ENCODE measurements at regions not wholly inside any gene's neighbourhood (a gene's known extent, or its start where the extent isn't known, plus 50 kb on each side); places are given as distances from the start of the nearest gene placed in this dataset.
"Not testable (repeated sequence)": the region's sequence is repeated elsewhere in the genome, so short reads cannot be mapped to it uniquely, and the experiment has no call there.

- no peak for DNase-seq
These were observed 116.3 kb downstream of the TANC2 start for GRCh38 chr17:63082273-63082861.

DNA sequence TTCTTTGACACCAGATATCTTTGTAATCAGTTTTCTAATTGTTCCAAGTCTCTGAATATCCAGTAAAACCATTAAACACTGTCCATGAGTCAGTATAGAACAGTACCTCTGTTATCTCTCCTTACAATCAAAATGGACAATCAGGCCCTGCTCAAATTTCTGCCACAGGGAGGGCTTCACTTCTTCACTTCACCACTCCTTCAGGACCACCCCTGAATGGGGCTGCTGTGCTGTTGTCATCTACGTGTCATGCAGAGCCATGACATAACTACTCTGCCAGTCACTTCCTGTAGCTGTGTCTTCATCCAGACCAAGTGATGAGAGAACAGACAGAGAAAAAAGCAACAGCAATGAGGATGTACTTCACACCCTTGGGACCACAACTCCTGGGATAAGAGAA is 116.9 kb downstream of the TANC2 start:
- DNase-seq: no peak

GRCh38 chr17:63086483-63087185 is 120.6 kb downstream of the TANC2 start:
- DNase-seq: no peak

DNA sequence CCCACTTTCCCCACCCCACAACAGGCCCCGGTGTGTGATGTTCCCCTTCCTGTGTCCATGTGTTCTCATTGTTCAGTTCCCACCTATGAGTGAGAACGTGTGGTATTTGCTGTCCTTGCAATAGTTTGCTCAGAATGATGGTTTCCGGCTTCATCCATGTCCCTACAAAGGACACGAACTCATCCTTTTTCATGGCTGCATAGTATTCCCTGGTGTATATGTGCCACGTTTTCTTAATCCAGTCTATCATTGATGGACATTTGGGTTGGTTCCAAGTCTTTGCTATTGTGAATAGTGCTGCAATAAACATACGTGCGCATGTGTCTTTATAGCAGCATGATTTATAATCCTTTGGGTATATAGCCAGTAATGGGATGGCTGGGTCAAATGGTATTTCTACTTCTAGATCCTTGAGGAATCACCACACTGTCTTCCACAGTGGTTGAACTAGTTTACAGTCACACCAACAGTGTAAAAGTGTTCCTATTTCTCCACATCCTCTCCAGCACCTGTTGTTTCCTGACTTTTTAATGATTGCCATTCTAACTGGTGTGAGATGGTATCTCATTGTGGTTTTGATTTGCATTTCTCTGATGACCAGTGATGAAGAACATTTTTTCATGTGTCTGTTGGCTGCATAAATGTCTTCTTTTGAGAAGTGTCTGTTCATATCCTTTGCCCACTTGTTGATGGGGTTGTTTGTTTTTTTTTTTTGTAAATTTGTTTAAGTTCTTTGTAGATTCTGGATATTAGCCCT is 124.5 kb downstream of the TANC2 start:
- not testable (repeated sequence) for DNase-seq

DNA sequence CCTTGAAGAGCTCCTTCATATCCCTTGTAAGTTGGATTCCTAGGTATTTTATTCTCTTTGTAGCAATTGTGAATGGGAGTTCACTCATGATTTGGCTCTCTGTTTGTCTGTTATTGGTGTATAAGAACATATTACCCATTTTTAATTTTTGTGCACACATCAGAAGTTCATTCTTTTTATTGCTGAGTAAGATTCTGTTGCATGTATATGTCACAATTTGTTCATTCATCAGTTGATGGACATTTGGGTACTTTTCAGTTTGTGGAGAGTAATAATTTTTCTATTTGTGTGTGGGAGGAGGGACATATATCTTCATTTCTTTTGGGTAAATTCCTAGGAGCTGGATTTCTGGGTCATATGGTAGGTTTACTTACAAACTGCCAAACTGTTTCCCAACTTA is 125.9 kb downstream of the TANC2 start:
- not testable (repeated sequence) for DNase-seq

GRCh38 chr17:63094631-63095030 is 128.6 kb downstream of the TANC2 start:
- no peak for DNase-seq

- DNase-seq: no peak
These were observed 129.4 kb downstream of the TANC2 start for GRCh38 chr17:63095459-63095858.

DNA sequence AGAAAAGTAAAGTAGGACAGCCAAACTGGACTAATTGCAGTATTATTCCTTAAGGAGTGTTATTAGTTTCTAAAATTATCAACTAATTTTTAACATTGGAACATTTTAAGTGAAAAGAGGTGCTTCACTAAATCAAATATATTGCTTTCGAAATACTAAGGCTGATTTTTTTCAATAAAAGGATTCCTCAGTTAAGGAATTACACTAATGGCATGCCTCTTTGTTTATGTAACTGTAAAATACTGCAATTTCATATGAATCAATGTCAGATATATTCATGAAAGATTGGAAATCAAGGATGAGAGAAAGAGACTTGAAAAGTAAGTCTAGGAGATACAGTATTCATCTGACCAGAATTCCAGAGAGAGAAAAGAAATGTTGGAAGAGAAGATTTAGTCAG is 129.8 kb downstream of the TANC2 start:
- DNase-seq: no peak

GRCh38 chr17:63096426-63096825 is 130.4 kb downstream of the TANC2 start:
- DNase-seq: no peak

DNA sequence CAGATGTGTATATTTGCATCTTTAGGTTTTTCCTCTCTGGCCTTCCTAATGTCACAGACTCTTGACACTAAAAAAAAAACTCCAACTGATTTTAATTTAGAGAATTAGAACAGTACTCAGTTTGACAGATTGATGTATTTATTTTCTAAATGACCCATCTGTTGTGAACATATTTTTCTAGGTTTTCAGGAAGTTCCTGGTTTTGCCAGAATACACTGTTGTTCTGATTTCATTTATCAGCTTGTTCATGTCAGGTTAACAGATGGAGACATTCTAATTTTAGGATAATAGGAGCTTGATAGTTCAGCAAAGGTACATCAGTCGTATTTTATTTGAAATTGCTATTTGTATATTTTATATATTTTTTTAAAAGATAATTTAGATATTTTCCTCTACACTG is 133.4 kb downstream of the TANC2 start:
- DNase-seq: no peak

DNA sequence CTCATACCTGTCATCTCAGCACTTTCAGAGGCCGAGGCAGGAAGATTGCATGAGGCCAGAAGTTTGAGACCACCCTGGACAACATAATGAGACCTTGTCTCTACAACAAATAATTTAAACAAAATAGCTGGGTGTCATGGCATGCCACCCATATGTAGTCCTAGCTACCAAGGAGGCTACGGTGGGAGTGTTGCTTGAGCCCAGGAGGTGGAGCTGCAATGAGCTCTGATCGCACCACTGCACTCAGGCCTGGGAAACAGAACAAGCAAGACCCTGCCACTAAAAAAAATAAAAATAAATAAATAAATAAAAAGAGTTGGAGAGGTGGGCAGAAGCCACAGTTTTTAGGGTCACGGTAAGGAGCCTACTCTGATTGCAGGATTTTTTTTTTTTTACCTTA is 136.0 kb downstream of the TANC2 start:
- DNase-seq: no peak

- DNase-seq: no peak
These were observed 140.0 kb downstream of the TANC2 start for GRCh38 chr17:63106050-63106449.

DNA sequence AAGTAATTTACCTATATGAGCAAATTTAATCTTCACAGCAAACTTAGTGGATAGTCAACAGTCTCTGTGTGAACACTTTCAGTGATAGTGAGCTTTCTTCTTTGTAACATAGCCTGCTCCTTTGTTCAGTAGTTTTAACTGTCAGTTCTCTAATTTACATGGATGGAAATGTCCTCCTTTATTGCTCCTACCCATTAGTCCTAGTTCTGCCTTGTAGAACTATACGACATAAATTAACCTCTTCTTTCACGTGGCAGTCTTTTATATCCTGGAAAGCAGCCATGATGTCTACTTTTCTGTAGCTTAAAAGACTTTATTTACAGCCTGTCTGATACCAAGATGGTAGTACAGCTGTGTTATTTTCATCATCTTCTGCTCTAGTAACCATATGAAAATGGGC is 143.6 kb downstream of the TANC2 start:
- no peak for DNase-seq

GRCh38 chr17:63113167-63113566 is 147.1 kb downstream of the TANC2 start:
- DNase-seq: no peak

GRCh38 chr17:63116228-63116627 is 150.2 kb downstream of the TANC2 start:
- no peak for DNase-seq

DNA sequence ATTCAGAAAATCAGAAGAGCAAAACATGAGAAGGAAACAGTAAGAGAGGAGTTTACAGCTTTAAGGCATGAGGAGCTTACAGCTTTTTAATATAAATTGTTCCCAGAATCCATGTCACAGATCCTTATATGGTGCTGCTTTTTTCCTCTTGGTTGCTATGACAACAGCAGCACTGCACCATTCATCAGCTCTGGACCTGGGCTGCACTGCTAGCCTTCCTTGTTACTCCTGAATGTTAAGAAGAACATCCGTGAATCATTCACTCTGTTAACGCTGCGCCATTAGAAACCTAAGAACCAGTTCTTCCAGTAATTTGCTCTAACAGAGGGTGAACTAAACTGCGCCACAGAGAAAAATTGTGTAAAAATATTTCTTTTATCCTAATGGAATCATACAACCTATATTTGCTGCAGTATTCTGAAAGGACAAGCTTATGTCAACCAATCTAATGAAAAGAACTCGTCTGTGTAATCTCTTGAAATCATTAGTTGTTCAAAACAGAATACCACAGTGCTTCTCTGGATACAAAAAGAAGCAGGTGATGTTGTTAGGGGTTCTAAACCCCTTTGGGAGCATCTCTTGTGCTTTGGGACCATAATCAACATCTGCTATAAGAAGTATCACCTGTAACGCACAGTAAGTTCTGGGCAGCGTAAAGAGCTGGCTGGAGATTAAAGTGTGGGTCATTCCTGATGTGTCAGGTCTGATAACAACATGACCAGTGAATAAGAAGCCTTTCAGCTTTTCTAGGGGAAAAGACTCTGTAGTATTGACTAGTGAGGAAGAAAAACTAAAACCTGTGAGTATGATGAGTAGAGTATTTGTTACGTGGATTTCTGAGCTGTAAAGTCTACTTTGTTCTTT is 151.2 kb downstream of the TANC2 start:
- no peak for DNase-seq

DNA sequence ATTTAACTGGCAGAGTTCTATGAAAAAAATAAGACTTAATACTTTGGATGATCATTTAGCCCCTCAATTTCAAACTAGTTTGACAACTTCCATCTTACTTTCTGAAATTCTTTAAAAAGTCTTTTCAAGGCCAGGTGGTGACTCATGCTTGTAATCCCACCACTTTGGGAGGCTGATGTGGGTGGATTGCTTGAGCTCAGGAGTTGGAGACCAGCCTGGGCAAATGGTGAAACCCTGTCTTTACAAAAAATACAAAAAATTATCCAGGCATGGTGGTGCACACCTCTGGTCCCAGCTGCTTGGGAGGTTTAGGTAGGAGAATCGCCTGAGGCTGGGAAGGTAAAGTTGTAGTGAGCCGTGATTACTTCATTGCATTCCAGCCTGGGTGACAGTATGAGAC is 154.4 kb downstream of the TANC2 start:
- DNase-seq: no peak

- no peak for DNase-seq
These were observed 158.5 kb downstream of the TANC2 start for GRCh38 chr17:63124536-63124935.

- no peak for DNase-seq
These were observed 158.9 kb downstream of the TANC2 start for GRCh38 chr17:63124958-63125357.

GRCh38 chr17:63125987-63126386 is 160.0 kb downstream of the TANC2 start:
- DNase-seq: no peak

GRCh38 chr17:63126607-63127006 is 160.6 kb downstream of the TANC2 start:
- no peak for DNase-seq

DNA sequence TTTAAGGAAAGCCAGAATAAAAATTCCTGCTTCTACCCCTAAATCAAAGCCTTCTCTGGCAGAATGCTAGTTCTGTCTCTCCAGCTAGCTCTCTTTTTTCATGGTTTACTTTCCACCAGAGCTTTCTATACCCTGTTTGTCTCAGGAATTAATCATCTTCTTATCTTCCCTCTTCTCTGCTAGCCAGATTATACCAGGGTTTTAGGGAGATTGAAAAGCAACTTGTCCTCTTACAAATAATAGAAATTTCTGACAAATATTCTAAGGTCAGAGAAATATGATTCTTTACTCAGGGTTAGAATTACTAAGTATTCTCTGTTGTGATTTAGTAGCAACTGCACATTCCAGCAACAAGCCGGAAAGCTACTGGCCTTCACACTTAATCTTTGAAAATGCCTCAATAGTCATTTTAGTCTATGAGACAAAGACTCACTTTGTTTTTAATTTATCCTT is 166.4 kb downstream of the TANC2 start:
- no peak for DNase-seq

GRCh38 chr17:63133491-63133890 is 167.5 kb downstream of the TANC2 start:
- no peak for DNase-seq
